Muscle of back (tissue), 3 donors: ENCODE measurements at regions not wholly inside any gene's neighbourhood (a gene's known extent, or its start where the extent isn't known, plus 50 kb on each side); places are given as distances from the start of the nearest gene placed in this dataset.

ENCODE experiments used
- DNase-seq, 3 donors: peaks; one replicate each; pipeline versions ENCODE4 v3.0.0 to v3.0.0-alpha.2; 2013

DNA sequence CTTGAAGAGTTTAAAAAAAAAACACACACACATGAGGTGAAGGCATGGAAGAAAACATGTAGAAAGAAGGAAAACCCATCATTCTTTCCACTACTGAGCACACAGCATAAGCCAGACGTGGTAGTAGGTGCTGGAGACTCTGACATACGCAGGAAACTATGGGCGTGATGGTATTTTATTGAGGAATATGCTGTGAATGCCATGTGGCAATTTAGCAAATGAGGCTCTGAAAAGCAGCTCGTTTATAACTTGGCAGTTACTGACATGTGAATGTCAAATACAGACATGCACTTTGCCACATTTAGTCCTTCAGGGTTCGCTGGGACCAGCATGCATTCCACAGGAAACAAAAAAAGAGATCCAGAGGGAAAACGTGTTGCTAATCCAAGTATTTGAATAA lies 74.3 kb upstream of the IFNAR2 start:
- no peak for DNase-seq

DNA sequence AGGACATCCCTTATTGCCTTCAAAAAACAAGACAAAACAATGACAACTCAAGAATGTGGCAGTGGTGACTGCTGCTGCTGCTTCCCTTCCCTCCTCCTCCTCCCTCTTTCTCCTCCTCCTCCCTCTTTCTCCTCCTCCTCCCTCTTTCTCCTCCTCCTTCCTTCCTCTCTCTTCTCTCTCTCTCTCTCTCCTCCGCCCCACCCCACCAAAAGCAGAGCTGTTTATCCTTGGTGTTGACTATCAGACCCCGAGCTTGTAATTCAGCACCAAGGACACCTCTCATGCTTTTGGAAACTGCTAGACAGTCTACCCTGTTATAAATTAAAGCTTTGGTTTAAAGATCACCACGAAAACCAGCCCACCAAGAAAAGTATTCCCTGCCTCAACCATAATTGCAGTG lies 72.4 kb upstream of the IFNAR2 start:
- DNase-seq: peak in 2 of 3 donors; percentile 13 to 40

DNA sequence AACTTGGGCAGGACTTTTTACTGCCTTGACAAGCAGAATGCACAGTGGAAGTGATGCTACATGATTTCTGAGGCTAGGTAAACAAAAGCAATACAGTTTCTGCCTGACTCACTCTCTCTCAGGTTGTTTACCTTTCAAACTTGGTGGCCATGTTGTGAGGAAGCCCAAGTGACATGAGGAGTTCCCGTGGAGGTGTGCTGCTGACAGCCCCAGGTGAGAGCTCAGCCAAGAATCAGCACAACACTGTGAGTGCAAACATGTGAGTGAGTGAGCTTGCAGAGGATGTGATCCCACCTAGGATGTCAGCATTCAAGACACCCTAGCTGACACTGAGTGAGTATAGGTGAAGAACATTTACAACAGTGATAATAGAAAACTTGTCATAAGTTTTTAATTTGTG lies 71.1 kb upstream of the IFNAR2 start:
- no peak for DNase-seq

GRCh38 chr21:33162436-33162951 lies 67.2 kb upstream of the IFNAR2 start:
- peak; percentile 14 to 88 (median 78) for DNase-seq

DNA sequence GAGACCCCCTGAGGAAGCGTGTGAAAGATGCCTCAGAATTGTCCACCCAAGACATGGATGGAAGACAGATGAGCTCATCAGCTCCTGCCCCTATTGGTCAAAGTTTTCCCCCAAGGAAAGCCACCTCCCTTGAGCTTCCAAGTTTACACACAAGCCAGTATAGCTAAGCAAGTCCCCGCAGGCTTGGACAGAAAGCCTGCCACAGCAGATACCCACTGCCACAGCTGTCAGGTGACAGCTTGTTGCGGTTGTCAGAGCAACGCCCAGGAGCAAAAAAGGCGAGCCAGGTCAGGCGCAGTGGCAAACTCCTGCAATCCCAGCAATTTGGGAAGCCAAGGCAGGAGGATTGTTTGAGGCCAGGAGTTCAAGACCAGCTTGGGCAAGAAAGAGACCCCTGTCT lies 60.9 kb upstream of the IFNAR2 start:
- no peak for DNase-seq

DNA sequence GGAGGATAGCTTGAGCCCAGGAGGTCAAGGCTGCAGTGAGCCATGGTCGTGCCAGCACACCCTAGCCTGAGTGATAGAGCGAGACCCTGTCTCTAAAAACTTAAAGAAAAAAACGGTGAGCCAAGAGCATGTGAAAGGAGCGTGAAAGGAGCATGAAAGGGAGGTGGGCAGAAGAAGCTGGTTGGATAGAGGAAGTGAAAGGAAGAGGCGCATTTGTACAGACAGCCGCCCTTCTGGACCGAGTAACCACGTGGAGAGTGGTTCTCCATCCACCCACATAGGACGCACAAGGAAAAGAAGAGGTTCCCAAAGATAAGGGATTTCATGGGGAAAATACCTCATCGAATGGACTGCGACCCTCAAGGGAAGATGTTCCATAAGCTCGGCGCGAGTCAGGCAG lies 60.4 kb upstream of the IFNAR2 start:
- DNase-seq: no peak

GRCh38 chr21:33171616-33172169 lies 58.0 kb upstream of the IFNAR2 start:
- DNase-seq: no peak

GRCh38 chr21:33174756-33175155 lies 55.0 kb upstream of the IFNAR2 start:
- DNase-seq: no peak
